Renal cortical epithelial cell (primary cell): ENCODE measurements at regions not wholly inside any gene's neighbourhood (a gene's known extent, or its start where the extent isn't known, plus 50 kb on each side); places are given as distances from the start of the nearest gene placed in this dataset.
A peak's percentile ranks its signal among the peaks of the same experiment; 100 is the strongest.
"Not testable (repeated sequence)": the region's sequence is repeated elsewhere in the genome, so short reads cannot be mapped to it uniquely, and the experiment has no call there.

Experiments
- DNase-seq: peaks from one replicate; pipeline ENCODE4 v3.0.0-alpha.2; 2011; ENCODE audit warnings: low read depth

GRCh38 chr9:39018107-39018506 lies 269.9 kb downstream of the CNTNAP3 start:
- DNase-seq: not testable (repeated sequence)

- not testable (repeated sequence) for DNase-seq
Measured at GRCh38 chr9:39015178-39015577, 272.8 kb downstream of the CNTNAP3 start.

GRCh38 chr9:39014805-39015123 lies 273.2 kb downstream of the CNTNAP3 start:
- DNase-seq: not testable (repeated sequence)

- DNase-seq: not testable (repeated sequence)
Measured at GRCh38 chr9:39014096-39014804, 273.7 kb downstream of the CNTNAP3 start.

- not testable (repeated sequence) for DNase-seq
Measured at GRCh38 chr9:39009743-39010142, 278.2 kb downstream of the CNTNAP3 start.

GRCh38 chr9:39009343-39009742 lies 278.6 kb downstream of the CNTNAP3 start:
- DNase-seq: not testable (repeated sequence)

- not testable (repeated sequence) for DNase-seq
Measured at GRCh38 chr9:39008907-39009306, 279.1 kb downstream of the CNTNAP3 start.

- peak; percentile 86 for DNase-seq
Measured at GRCh38 chr9:39005736-39006135, 282.2 kb downstream of the CNTNAP3 start.

- DNase-seq: peak; percentile 36
Measured at GRCh38 chr9:39001085-39001593, 281.2 kb upstream of the FAM240B start.

- DNase-seq: not testable (repeated sequence)
Measured at GRCh38 chr9:38999277-38999676, 279.3 kb upstream of the FAM240B start.

GRCh38 chr9:38993690-38994089 lies 273.8 kb upstream of the FAM240B start:
- DNase-seq: not testable (repeated sequence)

- not testable (repeated sequence) for DNase-seq
Measured at GRCh38 chr9:38993156-38993555, 273.2 kb upstream of the FAM240B start.

GRCh38 chr9:38978734-38979133 lies 258.8 kb upstream of the FAM240B start:
- DNase-seq: not testable (repeated sequence)

- not testable (repeated sequence) for DNase-seq
Measured at GRCh38 chr9:38969480-38969879, 249.5 kb upstream of the FAM240B start.

- not testable (repeated sequence) for DNase-seq
Measured at GRCh38 chr9:38968651-38969374, 248.9 kb upstream of the FAM240B start.

GRCh38 chr9:38967866-38968265 lies 247.9 kb upstream of the FAM240B start:
- not testable (repeated sequence) for DNase-seq

- DNase-seq: not testable (repeated sequence)
Measured at GRCh38 chr9:38967285-38967684, 247.4 kb upstream of the FAM240B start.

- DNase-seq: not testable (repeated sequence)
Measured at GRCh38 chr9:38959812-38960211, 239.9 kb upstream of the FAM240B start.

- DNase-seq: not testable (repeated sequence)
Measured at GRCh38 chr9:38955837-38956236, 235.9 kb upstream of the FAM240B start.

- not testable (repeated sequence) for DNase-seq
Measured at GRCh38 chr9:38952715-38953341, 232.9 kb upstream of the FAM240B start.

- not testable (repeated sequence) for DNase-seq
Measured at GRCh38 chr9:38945929-38946570, 226.1 kb upstream of the FAM240B start.

GRCh38 chr9:38944881-38945449 lies 225.0 kb upstream of the FAM240B start:
- DNase-seq: not testable (repeated sequence)
